Subcutaneous abdominal adipose tissue (tissue), 5 donors: ENCODE measurements at regions not wholly inside any gene's neighbourhood (a gene's known extent, or its start where the extent isn't known, plus 50 kb on each side); places are given as distances from the start of the nearest gene placed in this dataset.
"Not testable (repeated sequence)": the region's sequence is repeated elsewhere in the genome, so short reads cannot be mapped to it uniquely, and the experiment has no call there.

ENCODE experiments used
- H3K27ac ChIP-seq: one replicate; pipeline ENCODE4 v1.7.0; 2013; ENCODE audit warnings: low read depth, mild to moderate bottlenecking, inconsistent platforms, low read length, moderate library complexity
- H3K27me3 ChIP-seq, 5 donors: one replicate each; pipeline ENCODE4 v1.7.0; 2013; ENCODE audit warnings: low read length in 5 of 5, inconsistent platforms in 1 of 5; ENCODE audit not compliant: control insufficient read depth in 5 of 5, insufficient read depth in 4 of 5
- H3K36me3 ChIP-seq, 5 donors: one replicate each; pipeline ENCODE4 v1.7.0; 2013; ENCODE audit warnings: low read length in 5 of 5; ENCODE audit not compliant: control insufficient read depth in 5 of 5, insufficient read depth in 5 of 5
- H3K4me1 ChIP-seq, 5 donors: one replicate each; pipeline ENCODE4 v1.7.0; 2013; ENCODE audit warnings: low read length in 5 of 5, mild to moderate bottlenecking in 3 of 5, moderate library complexity in 1 of 5; ENCODE audit not compliant: control insufficient read depth in 5 of 5, insufficient read depth in 5 of 5
- H3K4me3 ChIP-seq, 5 donors: one replicate each; pipeline ENCODE4 v1.7.0; 2013; ENCODE audit warnings: low read length in 5 of 5, low read depth in 1 of 5
- H3K9ac ChIP-seq, 5 donors: one replicate each; pipeline ENCODE4 v1.7.0; 2013; ENCODE audit warnings: low read length in 5 of 5, mild to moderate bottlenecking in 4 of 5, moderate library complexity in 3 of 5
- H3K9me3 ChIP-seq, 5 donors: one replicate each; pipeline ENCODE4 v1.7.0; 2013; ENCODE audit warnings: low read length in 5 of 5; ENCODE audit not compliant: control insufficient read depth in 5 of 5
- donor health status: healthy.
- donor health status: healthy.
- donor health status: healthy.
- donor health status: healthy.
- donor health status: healthy.

- Histone ChIP-seq H3K9me3 (no peaks in the 10 kb centered on the region), H3K9ac (no peak overlapping the region), H3K36me3 (no peaks in the 10 kb centered on the region), H3K4me3 (no peak overlapping the region), H3K27ac (no peak overlapping the region), H3K27me3 (no peaks in the 10 kb centered on the region), H3K4me1 (no peaks in the 10 kb centered on the region)
Measured at GRCh38 chr7:109402107-109402506, 832.4 kb downstream of the DNAJB9 start.

- Histone ChIP-seq H3K4me3 (no peak overlapping the region), H3K9ac (no peak overlapping the region), H3K27ac (no peak overlapping the region), H3K4me1 (no peaks in the 10 kb centered on the region), H3K9me3 (peaks cover 0 to 4% (median 0%) of the 10 kb centered on the region in 5 donors), H3K27me3 (no peaks in the 10 kb centered on the region), H3K36me3 (no peaks in the 10 kb centered on the region)
Measured at GRCh38 chr7:109407756-109408155, 838.1 kb downstream of the DNAJB9 start.

GRCh38 chr7:109437957-109438356, 868.3 kb downstream of the DNAJB9 start:
- H3K9ac ChIP-seq, result no peak overlapping the region
- no peak overlapping the region for H3K4me3 ChIP-seq
- H3K9me3 ChIP-seq, result peaks cover 0 to 3% (median 0%) of the 10 kb centered on the region in 5 donors
- no peaks in the 10 kb centered on the region for H3K4me1 ChIP-seq
- no peaks in the 10 kb centered on the region for H3K36me3 ChIP-seq
- H3K27me3 ChIP-seq, result no peaks in the 10 kb centered on the region
- no peak overlapping the region for H3K27ac ChIP-seq

- no peaks in the 10 kb centered on the region for H3K27me3 ChIP-seq
- H3K9ac ChIP-seq, result no peak overlapping the region
- H3K9me3 ChIP-seq, result peaks cover 0 to 5% (median 3%) of the 10 kb centered on the region in 5 donors
- H3K36me3 ChIP-seq, result no peaks in the 10 kb centered on the region
- no peak overlapping the region for H3K27ac ChIP-seq
- no peak overlapping the region for H3K4me3 ChIP-seq
- no peaks in the 10 kb centered on the region for H3K4me1 ChIP-seq
Measured at GRCh38 chr7:109449760-109450159, 880.1 kb downstream of the DNAJB9 start.

DNA sequence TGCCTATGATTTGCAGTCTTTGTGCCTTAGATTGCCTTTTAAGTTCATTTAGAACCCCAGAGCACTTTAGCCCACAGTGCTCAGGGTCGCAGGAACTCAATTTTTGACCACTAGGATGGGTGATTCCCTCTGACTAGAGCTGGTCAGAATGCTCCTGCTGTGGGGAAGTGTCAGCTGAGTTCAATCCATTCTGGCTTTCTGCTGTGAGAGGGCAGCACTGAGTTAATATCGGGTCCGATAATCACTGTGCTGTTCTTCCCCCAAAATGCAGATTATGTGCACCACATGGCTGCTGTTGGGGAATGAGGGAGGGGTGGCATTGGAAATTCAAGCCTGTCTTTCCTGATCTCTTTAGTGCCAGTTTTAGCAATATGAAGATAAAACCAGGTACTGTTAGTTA, 886.4 kb downstream of the DNAJB9 start:
- no peaks in the 10 kb centered on the region for H3K4me1 ChIP-seq
- no peak overlapping the region for H3K4me3 ChIP-seq
- H3K9me3 ChIP-seq, result peaks cover 0 to 7% (median 3%) of the 10 kb centered on the region in 5 donors
- H3K27me3 ChIP-seq, result no peaks in the 10 kb centered on the region
- H3K36me3 ChIP-seq, result no peaks in the 10 kb centered on the region
- no peak overlapping the region for H3K9ac ChIP-seq
- H3K27ac ChIP-seq, result no peak overlapping the region

DNA sequence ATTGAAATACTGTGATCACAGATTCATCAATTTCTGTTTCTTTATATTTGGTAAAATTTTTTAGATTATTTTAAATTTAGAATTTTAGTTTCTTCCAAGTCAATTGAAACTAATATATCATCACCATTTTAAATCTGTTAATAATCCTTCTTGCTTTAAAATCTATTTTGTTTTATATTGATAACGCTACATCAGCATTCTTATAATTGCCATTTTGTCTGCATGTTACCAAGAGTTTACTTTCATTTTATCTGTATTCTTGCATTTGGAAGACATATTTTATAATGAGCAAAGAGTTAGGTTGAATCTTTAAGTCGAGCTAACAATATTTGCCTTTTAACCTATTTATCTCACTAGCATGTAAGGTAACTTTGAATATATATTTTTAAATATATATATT, 890.6 kb downstream of the DNAJB9 start:
- H3K36me3 ChIP-seq, result no peaks in the 10 kb centered on the region
- H3K4me3 ChIP-seq, result no peak overlapping the region
- peaks cover 0 to 3% (median 0%) of the 10 kb centered on the region in 5 donors for H3K9me3 ChIP-seq
- H3K27me3 ChIP-seq, result no peaks in the 10 kb centered on the region
- H3K27ac ChIP-seq, result no peak overlapping the region
- no peak overlapping the region for H3K9ac ChIP-seq
- H3K4me1 ChIP-seq, result no peaks in the 10 kb centered on the region

GRCh38 chr7:109462171-109462570, 892.5 kb downstream of the DNAJB9 start:
- Histone ChIP-seq H3K27me3 (no peaks in the 10 kb centered on the region), H3K36me3 (no peaks in the 10 kb centered on the region), H3K27ac (no peak overlapping the region), H3K9me3 (no peaks in the 10 kb centered on the region), H3K4me3 (no peak overlapping the region), H3K9ac (no peak overlapping the region), H3K4me1 (no peaks in the 10 kb centered on the region)

GRCh38 chr7:109467729-109468128, 898.1 kb downstream of the DNAJB9 start:
- H3K36me3 ChIP-seq, H3K4me3 ChIP-seq, H3K9me3 ChIP-seq, H3K4me1 ChIP-seq, H3K27me3 ChIP-seq, H3K27ac ChIP-seq, H3K9ac ChIP-seq: not testable (repeated sequence)

DNA sequence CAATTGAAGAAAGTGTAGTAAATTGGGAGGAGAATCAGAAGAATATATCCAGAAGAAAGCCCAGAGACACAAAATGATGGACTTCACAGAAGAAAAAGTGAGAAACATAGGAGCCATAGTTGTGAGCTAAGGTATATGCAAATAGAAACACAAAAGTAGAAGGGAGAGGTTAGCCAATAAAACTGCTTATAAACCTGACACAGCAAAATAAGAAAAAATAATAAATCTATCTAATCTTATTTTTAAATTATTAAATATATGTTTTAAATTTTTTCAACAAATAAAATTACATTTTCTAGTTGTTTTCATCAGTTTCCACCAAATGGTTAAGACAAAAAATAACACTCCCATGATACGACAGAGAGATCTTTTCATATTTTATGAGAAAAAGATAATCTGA, 903.5 kb downstream of the DNAJB9 start:
- no peaks in the 10 kb centered on the region for H3K4me1 ChIP-seq
- no peak overlapping the region for H3K27ac ChIP-seq

DNA sequence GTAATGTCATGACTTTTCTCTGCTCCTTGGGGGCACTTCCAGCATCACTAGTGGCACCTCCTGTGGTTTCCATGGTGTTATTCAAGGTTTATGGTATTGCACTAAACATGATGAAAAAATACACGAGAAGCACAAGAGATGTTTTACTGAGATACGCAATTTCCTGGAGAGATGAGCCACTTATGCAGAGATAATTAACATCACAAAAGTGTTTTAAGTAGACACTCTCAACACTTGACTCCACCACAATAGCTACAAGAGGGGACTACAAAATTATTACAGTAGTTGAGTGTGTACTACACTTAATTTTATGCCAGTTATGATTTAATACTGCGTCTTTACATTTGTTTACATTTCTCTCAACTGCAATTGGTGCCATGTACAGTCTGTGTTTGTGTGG, 906.7 kb downstream of the DNAJB9 start:
- no peak overlapping the region for H3K27ac ChIP-seq
- no peaks in the 10 kb centered on the region for H3K9me3 ChIP-seq
- no peaks in the 10 kb centered on the region for H3K4me1 ChIP-seq
- H3K36me3 ChIP-seq, result no peaks in the 10 kb centered on the region
- no peaks in the 10 kb centered on the region for H3K27me3 ChIP-seq
- H3K9ac ChIP-seq, result no peak overlapping the region
- H3K4me3 ChIP-seq, result no peak overlapping the region

More for the DNA sequence above, 903.5 kb downstream of the DNAJB9 start:
- H3K9me3 ChIP-seq, result no peaks in the 10 kb centered on the region
- H3K4me3 ChIP-seq, result no peak overlapping the region
- no peaks in the 10 kb centered on the region for H3K27me3 ChIP-seq
- no peak overlapping the region for H3K9ac ChIP-seq
- H3K36me3 ChIP-seq, result no peaks in the 10 kb centered on the region

- Histone ChIP-seq H3K9me3 (no peaks in the 10 kb centered on the region), H3K9ac (no peak overlapping the region), H3K36me3 (no peaks in the 10 kb centered on the region), H3K27ac (no peak overlapping the region), H3K4me1 (no peaks in the 10 kb centered on the region), H3K4me3 (no peak overlapping the region), H3K27me3 (no peaks in the 10 kb centered on the region)
Measured at GRCh38 chr7:109479388-109479787, 909.7 kb downstream of the DNAJB9 start.
